AG09319 (cell line): ENCODE measurements at regions not wholly inside any gene's neighbourhood (a gene's known extent, or its start where the extent isn't known, plus 50 kb on each side); places are given as distances from the start of the nearest gene placed in this dataset.

Experiments used
- DNase-seq: peaks from one replicate; pipeline ENCODE4 v3.0.0-alpha.2; 2010; ENCODE audit warnings: low read depth; ENCODE audit errors: extremely low read depth
- TF ChIP-seq, protein P1 (sequence below): IDR thresholded peaks from 2 replicates; pipeline ENCODE4 v1.5.1; 2011; ENCODE audit warnings: low read depth, mild to moderate bottlenecking, inconsistent platforms, low read length, moderate library complexity

DNA sequence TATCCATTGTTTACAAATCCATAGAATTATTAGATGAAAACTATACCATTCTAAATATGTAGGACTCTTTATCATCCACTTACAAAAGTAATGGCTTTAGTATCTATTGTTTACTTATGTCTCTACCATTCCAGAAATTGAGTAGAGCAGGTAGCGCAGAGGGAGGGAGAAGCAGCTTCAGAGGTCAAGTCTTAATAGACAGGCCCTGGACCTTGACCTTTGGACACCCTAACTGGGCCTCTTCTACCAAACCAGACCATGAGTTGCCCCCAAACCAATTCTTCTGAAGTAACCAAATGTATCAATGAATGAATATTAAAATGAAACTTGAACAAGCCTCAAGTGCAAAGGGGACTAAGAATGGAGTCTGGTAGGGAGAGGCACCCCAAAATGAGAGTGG lies 124.9 kb upstream of the ANKRD55 start:
- TF ChIP-seq, protein P1, sequence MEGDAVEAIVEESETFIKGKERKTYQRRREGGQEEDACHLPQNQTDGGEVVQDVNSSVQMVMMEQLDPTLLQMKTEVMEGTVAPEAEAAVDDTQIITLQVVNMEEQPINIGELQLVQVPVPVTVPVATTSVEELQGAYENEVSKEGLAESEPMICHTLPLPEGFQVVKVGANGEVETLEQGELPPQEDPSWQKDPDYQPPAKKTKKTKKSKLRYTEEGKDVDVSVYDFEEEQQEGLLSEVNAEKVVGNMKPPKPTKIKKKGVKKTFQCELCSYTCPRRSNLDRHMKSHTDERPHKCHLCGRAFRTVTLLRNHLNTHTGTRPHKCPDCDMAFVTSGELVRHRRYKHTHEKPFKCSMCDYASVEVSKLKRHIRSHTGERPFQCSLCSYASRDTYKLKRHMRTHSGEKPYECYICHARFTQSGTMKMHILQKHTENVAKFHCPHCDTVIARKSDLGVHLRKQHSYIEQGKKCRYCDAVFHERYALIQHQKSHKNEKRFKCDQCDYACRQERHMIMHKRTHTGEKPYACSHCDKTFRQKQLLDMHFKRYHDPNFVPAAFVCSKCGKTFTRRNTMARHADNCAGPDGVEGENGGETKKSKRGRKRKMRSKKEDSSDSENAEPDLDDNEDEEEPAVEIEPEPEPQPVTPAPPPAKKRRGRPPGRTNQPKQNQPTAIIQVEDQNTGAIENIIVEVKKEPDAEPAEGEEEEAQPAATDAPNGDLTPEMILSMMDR = no peak
- no peak for DNase-seq

DNA sequence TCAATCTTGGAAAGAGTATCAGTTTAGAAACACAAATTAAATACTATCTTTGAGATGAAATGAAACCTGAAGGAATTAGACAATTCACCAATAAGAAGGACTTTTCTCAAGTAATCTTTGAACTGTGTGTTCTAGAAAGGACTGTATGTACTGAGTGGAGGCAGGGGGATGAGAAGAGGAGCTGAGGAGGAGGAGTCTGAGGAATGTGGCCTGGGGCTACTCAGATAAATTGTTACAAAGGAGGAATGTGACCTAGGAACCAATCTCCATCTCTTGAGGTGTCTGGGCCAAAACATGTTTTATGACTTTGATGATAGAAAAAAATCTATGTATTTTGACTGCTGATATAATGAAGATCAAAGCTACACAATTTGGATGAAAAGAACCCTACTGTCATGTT lies 124.3 kb upstream of the ANKRD55 start:
- DNase-seq = no peak
- TF ChIP-seq, protein P1 = no peak

DNA sequence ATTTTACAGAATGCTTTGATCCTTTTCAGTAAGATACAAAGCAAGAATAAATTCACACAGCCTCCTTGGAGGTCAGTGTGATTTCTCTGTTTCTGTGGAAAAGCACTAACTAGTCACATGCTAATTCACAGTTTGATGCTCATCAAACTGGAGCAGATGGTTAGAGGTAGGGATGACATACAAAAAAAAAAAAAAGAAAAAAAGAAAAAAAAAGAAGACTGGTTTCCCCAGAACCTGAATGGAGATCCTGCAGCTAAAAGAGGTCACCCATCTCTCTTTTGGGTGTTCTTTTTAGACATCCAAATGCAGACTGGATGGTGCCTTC lies 123.7 kb upstream of the ANKRD55 start:
- TF ChIP-seq, protein P1 = no peak
- no peak for DNase-seq

DNA sequence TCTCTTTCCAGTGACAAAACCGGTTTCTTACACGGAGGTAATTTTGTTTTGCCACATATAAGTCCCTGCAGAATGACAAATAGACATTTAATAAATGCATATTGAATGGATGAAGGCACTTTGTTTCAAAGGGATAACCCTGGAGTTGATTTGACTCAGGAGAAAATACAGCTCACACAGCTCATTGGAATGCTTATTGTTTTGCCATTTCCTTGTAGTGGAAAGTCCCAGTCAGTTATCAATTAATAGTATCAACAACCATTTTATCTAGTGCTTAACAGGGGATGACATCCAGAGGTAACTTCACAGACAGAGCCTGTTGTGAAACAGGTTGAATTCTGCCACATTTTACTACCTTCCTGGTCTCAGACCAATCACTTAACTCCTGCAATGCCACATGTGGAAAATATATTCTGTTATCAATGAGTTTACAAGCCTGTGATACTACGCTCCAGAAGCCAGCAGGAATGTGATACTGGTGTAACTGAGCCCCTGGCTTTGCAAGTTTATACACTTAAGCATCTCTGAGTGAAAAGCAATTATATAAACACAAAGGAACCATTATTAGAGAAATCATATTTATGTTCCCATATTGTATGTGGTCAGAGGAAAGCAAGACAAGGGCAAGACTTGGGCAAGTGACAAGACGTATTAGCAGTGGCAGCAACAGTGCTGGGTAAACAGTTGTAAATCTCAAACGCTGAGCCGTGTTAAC lies 123.1 kb upstream of the ANKRD55 start:
- TF ChIP-seq, protein P1 = no peak
- DNase-seq = no peak

DNA sequence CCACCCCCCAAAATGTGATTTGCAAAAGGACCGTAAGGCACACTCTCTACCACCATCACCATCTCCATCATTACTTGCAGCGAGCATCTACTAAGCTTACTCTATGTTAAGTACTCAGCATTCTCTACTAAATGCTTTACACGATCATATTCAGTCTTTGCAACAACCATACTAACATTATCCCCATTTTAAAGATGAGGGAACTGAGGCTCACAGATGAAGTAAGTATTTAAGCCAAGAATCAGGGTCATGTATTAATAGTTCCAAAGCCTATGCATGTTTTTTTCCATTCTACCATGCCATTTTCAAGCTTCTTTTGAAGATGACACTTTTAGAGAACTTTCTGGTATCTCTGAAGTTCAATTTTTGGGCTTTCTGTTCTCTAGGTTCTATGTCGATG lies 121.7 kb upstream of the ANKRD55 start:
- DNase-seq = no peak
- TF ChIP-seq, protein P1 = no peak

DNA sequence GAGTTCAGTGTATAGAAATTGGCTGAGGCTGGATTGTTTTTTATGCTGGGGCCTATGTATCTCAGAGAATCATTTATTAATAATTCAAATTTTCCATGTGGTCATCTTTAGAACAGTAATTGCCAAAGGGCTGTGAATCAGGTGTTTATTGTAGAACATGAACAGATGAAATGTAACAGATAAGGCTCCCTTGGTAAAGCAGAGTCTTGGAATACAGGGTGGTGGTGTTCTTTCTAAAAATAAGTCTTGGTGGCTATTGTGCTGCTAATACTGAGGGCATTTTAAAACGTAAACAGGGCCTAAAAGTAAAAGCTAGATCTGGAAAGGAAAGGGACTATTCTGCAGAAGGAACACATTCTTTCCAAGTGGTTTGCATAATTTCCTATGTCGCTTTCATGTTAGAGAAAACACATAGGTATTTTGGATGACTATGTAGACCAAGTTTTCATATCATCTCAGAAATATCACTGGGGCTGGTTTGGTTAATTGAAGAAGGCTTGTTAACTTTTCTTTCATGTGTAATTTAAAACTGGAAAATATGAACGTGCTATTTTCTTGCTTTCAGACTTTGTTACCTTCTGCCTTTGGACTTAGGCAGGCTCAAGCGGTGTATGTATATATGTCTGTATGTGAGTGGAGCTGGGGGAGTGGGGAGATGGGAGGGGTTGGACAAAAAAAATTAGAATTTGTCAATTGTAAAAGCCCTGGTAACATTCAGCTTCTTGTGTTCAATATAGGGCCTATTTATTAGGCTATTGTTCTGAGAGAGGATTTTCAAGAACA lies 119.9 kb upstream of the ANKRD55 start:
- DNase-seq = no peak
- TF ChIP-seq, protein P1 = no peak

DNA sequence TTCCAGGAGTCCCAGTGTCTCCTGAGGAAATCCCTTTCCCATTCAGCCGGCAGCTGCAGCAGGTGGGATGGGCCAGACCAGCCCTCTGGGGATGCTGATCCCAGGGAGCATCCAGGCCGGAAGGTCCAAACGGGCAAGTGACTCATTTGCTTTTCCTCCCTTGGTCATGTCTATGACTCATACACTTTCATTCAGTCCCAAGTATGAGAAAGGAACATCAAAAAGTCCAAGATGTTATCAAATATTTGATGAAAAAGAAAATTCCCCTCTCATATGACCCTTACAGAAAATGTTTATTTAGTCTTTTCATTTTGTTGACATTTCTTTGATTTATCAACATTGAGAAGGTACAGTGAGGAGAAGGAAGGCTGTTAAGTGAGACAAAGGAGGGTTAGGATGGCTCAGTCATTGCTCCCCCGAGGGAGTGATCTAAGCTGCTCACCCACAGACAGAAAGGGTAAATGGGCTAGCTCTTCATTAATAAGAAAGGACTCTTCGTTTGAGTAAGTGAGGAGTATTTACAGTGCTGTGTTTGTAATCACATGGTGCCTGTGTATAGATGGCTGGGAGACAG lies 117.6 kb upstream of the ANKRD55 start:
- TF ChIP-seq, protein P1 = no peak
- peak; percentile 14 for DNase-seq
